GM04503 (cell line): ENCODE measurements at regions not wholly inside any gene's neighbourhood (a gene's known extent, or its start where the extent isn't known, plus 50 kb on each side); places are given as distances from the start of the nearest gene placed in this dataset.
"Not testable (repeated sequence)": the region's sequence is repeated elsewhere in the genome, so short reads cannot be mapped to it uniquely, and the experiment has no call there.

Source experiments
- DNase-seq: peaks from one replicate; pipeline ENCODE4 v3.0.0-alpha.2; 2012; ENCODE audit warnings: low read depth

- no peak for DNase-seq
Measured at GRCh38 chr1:148263906-148264255, 111.8 kb upstream of the NBPF11 start.

- DNase-seq, result peak; percentile 10
Measured at GRCh38 chr1:148263128-148263905, 111.2 kb upstream of the NBPF11 start.

DNA sequence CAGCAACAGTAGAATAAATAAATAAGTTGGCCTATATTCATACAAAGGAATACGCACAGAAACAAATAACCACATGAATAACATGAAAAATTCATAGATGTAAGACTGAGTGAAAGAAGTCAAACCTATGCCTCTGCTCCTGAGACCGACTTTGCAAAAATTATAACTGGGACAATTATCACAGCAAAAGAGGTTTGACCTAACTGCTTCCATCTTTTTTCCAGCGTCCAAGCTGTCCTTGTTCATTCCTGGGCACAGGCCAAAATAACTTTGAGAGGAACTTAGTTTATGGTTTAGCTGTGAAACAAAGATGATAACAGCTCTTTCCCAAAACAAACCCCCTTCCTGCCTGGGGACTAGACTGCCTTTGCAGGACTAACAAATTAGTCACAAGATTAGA is 109.6 kb upstream of the NBPF11 start:
- DNase-seq, result not testable (repeated sequence)

GRCh38 chr1:148257886-148258285 is 105.8 kb upstream of the NBPF11 start:
- not testable (repeated sequence) for DNase-seq

DNA sequence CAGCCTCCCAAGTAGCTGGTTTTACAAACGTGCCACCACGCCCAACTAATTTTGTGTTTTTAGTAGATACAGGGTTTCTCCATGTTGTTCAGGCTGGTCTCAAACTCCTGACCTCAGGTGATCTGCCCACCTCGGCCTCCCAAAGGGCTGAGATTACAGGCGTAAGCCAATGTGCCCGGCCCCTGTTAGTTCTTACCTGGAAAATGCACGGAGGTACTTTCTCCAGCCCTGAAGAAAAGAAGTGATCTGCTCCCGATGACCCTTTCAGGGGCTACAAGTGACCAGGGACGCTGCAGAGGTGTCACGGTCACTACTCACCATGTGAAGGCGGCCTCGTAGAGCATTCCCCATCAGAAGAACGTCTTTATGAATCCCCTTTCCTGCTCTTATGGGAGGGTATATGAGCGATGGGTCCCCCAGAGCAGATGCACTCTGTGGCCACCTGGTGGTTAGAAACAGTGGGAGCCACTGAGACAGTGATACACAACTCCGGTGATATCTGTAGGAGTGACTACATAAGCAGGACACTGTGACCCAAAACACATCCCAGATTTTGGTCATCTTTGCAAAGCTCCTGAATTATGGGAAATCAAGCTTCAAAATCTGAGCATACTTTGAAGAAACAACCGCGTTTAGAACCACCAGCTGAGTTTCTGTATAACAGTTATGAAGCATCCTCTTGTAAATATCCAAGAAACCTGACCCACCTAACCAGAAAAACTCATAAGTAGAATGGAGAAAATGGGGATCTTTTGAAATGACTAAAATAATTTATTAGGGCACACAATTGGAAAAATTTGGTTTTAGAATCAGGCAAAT is 102.7 kb upstream of the NBPF11 start:
- DNase-seq, result not testable (repeated sequence)

GRCh38 chr1:148253808-148254207 is 101.7 kb upstream of the NBPF11 start:
- DNase-seq, result not testable (repeated sequence)

- DNase-seq, result not testable (repeated sequence)
Measured at GRCh38 chr1:148248798-148249197, 96.7 kb upstream of the NBPF11 start.

DNA sequence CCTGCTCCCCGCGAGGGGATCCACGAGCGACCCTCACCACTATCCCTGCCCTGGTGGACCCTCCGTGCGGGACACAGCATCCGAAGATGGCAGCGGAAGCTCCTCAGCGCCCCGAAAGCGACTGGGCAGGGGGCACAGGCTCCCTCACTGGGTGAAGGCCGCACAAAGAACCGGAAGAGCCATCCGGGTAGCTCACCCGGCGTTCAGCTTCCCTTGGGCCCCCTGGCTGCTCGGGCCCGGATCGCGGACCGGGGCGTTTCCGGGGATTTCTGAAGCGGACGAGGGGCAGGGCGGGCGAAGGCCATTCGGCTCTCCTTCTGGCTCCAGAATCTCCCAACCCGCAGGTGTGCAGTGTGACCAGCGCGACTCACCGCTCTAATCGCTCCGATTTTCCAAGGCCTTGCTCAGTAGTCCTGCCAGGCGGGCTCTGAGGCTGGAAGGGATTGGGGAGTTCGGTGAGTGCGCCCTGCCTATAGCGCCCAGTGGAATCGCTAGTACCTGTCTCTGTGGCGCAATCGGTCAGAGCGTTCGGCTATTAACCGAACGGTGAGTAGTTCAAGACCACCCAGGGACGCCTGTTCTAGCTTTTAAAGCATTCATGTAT is 94.3 kb upstream of the NBPF11 start:
- not testable (repeated sequence) for DNase-seq

DNA sequence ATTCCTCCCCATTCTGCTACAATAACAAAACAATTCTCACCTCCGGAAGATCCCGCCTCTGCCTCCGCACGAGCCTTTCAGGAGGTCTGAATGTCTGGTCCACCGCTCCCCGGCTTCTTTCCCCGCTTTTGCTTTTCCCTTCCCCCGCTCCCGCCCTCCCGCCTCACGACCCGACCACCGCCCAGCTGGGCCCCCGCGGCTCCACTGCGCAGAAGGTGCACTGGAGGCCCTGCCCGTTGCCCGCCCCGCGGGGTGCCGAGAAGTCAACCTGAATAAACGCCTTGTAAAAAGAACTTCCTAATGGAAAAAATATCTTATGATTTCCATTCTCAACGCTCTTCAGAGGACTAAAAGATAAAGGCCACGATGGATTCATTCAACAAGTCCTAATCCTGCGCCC is 93.8 kb upstream of the NBPF11 start:
- DNase-seq, result not testable (repeated sequence)

- DNase-seq, result not testable (repeated sequence)
Measured at GRCh38 chr1:148245443-148245842, 93.4 kb upstream of the NBPF11 start.

DNA sequence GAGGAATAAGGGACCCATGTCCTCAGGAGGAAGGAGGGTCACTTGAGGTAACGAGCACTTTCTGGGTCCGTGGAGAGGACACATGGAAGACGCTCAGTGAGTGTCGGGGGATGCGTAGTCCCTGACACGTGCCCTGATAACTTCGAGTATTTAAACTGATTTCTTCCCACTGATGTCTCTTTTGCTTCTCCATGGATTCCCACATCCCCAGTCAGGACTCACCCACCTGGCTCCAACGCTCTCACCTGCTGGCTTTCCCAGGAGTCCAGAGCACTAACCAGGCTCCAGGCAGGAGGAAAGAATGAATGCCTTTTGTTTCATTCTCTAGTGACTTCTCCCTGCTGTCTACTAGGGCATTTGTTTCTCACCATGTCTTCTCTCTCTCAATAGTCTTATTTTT is 81.2 kb upstream of the NBPF11 start:
- not testable (repeated sequence) for DNase-seq

- DNase-seq, result not testable (repeated sequence)
Measured at GRCh38 chr1:148228846-148229245, 76.8 kb upstream of the NBPF11 start.

DNA sequence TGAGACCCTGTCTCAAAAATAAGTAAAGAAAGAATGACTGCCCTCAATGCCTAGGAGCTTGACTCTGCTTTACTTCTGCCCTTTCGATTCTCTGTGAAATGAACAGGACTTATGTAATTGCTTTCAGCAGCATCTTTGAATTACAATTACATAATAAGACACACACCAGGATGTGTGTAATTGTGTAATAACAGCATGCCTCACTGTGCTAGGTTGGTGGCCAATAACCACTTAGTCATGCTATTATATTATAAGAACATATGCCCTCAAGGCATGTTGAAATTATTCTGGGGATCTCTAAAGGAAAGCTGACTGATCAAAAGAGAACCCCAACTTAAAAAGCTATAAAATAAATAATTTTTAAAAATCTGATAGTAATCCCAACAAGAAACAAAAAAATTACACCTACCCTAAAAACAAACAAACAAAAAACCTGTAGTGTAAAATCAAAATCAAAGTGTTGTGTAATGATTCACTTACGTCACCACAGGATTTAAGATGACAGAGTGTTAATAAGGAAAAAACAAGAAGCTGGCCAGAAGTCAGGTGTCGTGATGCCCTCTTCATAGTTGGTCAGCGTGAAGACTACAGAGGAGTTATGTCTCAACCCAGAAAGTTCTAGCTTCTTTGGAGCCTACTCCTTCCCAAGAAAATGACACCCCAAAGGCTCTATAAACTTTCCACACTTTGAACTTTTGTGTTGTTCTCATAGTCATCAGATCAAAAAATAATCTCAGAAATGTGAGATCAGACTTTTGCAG is 70.5 kb upstream of the NBPF11 start:
- not testable (repeated sequence) for DNase-seq

DNA sequence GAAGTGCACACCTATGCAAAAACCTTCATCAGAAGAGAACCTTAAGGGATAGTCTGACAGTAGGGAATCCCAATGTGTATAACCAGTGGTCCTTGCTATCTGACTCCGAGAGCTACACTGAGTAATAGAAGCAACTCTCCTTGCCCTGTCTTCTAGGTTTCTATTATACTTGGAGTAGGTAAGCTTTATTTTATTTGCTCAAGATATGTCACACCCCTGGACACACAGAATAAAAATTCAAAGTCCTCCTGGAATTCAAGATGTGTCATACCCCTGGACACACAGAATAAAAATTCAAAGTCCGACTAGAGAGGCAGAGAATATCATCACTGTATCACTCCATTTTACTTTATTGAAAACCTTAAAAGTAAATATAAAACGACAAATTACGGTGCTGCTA is 69.5 kb upstream of the NBPF11 start:
- DNase-seq, result not testable (repeated sequence)

DNA sequence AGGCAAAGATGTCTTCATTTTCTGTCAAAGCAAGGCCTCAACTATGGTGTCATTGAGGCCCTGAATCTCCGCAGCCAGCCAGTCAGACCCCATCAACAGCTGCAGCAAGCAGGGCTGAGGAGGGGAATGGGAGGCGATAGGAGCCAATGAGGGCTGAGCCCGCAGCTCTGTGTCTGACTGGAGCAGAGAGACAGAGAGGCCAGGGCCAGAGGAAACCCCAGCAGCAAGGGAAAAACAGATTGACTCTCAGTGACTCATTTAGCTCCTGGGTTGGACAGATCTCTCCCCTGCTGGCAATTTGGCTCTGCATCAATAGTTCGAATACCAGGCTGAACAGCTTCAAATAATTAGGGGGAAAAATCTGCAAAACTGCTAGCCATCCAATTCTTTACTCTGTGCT is 67.1 kb upstream of the NBPF11 start:
- not testable (repeated sequence) for DNase-seq

DNA sequence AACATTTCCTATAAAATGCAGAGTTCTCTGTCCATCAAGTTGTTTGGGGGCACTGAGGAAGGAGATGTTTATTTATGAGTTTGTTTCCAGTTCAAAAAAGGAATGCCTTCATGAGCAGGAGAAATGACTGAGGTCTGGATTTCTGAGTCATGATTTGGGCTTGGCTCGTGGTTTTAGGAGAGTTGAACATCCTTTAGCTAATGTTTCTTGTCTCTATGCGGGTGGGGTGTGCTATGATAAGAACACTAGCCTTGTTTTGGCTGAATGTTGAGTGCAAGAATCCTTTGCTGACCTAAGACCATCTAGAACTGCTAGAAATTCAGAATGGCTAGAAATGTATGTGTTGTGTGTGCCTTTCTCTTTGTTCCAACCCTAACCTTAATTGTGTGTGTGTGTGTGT is 59.1 kb upstream of the NBPF11 start:
- not testable (repeated sequence) for DNase-seq

DNA sequence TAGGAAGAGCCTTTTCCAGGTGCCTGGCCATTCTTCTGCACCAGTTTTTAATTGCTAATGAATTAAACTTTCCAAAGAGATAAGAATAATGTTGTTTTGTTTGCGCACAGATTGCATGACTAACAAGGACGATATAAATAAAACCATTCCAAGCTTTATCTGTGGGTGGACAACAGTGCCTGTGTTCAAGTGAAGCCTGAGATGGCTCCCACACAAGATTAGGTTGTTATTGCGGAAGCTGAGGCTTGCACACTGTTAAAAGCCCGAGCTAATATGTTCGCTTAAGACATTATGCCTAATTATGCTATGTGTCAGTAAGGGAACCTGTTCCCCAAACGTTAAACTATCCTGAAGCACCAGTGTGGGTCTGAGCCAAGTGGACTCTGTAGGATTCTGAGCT is 58.5 kb upstream of the NBPF11 start:
- not testable (repeated sequence) for DNase-seq

DNA sequence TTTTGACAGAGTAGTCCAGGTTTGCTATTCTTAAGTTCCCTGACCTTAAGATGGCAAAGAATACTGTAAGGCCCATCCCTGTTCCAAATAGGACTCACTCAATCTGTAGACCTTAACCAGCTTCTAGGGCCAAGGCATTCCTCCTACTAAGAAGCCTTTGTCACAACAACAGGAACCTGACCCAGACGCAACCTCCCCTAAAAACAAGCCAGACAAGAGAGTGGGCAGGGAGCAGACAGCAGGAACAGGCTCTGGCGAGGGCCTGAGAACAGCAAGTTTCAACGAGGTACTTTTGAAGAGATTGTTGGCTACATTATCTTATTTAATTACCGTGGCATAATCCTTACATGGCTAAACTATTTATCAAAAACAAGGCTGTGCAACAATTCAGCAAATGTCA is 58.1 kb upstream of the NBPF11 start:
- DNase-seq, result not testable (repeated sequence)

- not testable (repeated sequence) for DNase-seq
Measured at GRCh38 chr1:148202013-148202412, 49.9 kb upstream of the NBPF11 start.
